HG02885 (cell line): ENCODE measurements at regions not wholly inside any gene's neighbourhood (a gene's known extent, or its start where the extent isn't known, plus 50 kb on each side); places are given as distances from the start of the nearest gene placed in this dataset.

ENCODE experiments used
- ATAC-seq: cut with Tn5 transposase; IDR thresholded peaks from one replicate; pipeline ENCODE4 v1.9.1; 2021; ENCODE audit warnings: mild to moderate bottlenecking; ENCODE audit not compliant: unreplicated experiment, poor library complexity

DNA sequence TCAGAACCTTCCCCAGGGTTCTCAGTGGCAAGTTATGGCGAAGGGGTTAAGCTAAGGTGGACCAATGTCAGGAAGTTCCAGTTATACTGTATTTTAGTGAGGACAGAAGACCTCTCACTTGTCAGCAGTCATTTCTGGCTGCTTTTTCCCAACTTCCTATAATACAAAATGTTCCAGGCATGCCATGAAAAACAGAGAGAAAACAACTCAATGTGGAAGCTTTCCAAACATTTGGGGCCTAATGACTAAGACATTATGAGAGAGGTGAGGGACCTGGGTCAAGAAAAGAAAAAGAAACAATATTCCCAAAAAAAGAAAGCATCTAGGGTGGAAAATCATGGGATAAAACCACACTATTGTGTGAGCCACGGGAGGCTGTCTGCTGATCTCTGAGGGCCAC, 99.9 kb upstream of the MAP3K4 start:
- no peak for ATAC-seq

GRCh38 chr6:160895562-160895961, 96.0 kb upstream of the MAP3K4 start:
- ATAC-seq, result no peak

GRCh38 chr6:160899671-160900430, 91.7 kb upstream of the MAP3K4 start:
- no peak for ATAC-seq

- no peak for ATAC-seq
Measured at GRCh38 chr6:160911949-160912348, 79.6 kb upstream of the MAP3K4 start.

- ATAC-seq, result no peak
Measured at GRCh38 chr6:160912411-160912810, 79.2 kb upstream of the MAP3K4 start.

- ATAC-seq, result no peak
Measured at GRCh38 chr6:160917572-160917971, 74.0 kb upstream of the MAP3K4 start.

GRCh38 chr6:160919723-160920440, 71.7 kb upstream of the MAP3K4 start:
- ATAC-seq, result no peak

DNA sequence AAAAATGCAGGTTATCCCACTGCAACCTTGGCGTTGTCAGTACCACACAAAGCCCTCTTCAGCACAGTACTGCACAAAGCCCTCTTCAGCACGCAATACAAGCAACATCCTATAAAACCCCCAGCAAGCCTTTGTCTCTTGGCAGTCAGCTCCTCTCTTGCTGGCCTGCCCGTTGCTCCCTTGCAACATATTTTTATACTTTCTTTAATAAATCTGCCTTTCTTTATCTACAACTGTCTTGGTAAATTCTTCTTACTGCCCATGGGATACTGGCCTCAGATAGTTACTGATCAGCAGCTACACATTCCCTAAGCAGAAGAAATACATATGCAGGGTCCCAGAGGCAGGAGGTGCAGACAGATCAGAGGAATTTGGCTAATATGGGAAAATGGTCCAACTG, 70.5 kb upstream of the MAP3K4 start:
- ATAC-seq, result no peak

DNA sequence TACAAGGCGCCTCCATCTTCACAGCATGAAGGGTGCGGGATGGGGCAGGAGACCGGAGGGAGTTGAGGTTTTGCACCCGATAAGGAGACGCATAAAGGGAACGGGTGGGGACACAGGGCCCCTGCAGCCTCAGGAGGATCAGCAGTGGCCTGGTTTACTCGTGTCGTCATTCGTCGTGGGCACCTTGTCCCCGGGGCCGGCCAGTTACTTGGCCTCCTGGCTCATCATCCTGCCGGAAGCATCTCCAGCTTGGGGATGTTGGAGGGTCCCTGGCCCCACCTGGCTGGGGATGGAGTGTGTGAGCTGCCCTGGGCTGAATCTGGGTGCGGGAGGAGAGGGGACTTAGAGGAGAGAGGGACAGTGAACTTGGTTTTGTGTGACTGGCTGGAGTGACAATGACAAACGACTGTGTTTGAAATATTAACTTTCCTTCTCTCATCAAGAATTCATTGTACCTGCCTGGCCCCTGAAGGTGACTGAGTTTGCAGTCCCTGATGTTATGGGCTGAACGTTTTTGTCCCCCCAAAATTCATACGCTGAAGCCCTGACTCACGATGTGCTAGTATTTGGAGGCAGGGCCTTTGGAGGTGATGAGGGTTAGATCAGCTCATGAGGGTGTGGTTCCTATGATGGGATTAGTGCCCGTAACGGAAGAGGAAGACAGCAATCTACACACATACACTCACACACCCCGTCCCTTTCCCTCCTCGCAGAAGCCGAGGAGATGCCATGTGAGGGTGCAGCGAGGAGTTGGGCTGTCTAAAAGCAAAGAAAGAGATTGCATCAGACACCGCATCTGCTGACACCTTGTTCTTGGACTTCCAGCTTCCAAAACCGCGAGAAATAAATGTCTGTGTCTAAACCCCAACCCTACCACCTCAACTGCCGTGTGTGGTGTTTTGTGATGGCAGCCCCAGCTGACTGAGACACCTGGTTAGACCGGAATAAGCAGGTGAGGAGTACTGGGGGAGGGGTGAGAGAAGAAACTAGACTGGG, 65.0 kb upstream of the MAP3K4 start:
- no peak for ATAC-seq

- ATAC-seq, result no peak
Measured at GRCh38 chr6:160927416-160927815, 64.2 kb upstream of the MAP3K4 start.

DNA sequence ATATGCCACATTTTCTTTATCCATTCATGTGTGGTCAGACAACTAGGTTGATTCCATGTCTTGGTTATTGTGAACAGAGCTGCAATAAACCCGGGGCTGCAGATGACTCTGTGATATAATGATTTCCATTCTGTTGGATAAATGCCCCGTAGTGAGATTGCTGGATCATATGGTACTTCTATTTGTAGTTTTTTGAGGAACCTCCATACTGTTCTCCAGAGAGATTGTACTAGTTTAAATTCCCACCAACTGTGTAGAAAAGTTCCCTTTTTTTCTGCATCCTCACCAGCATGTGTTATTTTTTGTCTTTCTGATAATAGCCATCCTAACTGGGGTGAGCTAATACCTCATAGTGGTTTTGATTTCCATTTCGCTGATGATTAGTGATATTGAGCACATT, 62.2 kb upstream of the MAP3K4 start:
- no peak for ATAC-seq

DNA sequence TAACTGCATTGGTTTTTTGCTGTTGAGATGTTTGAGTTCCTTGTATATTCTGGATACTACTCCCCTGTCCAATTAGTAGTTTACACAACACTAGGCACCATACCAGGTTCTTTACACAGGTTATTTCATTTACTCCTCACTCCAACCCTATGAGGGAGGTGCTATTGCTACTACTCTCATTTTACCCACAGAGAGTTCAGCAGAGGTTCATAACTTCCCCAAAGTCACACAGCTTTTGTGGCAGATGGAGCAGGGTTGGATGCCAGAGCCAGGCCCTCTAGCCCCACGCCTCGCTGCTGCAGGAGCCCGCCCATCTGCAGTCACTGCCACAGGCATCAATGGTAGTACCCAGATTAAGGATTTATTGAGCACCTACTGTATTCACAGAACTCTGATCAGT, 61.7 kb upstream of the MAP3K4 start:
- no peak for ATAC-seq

DNA sequence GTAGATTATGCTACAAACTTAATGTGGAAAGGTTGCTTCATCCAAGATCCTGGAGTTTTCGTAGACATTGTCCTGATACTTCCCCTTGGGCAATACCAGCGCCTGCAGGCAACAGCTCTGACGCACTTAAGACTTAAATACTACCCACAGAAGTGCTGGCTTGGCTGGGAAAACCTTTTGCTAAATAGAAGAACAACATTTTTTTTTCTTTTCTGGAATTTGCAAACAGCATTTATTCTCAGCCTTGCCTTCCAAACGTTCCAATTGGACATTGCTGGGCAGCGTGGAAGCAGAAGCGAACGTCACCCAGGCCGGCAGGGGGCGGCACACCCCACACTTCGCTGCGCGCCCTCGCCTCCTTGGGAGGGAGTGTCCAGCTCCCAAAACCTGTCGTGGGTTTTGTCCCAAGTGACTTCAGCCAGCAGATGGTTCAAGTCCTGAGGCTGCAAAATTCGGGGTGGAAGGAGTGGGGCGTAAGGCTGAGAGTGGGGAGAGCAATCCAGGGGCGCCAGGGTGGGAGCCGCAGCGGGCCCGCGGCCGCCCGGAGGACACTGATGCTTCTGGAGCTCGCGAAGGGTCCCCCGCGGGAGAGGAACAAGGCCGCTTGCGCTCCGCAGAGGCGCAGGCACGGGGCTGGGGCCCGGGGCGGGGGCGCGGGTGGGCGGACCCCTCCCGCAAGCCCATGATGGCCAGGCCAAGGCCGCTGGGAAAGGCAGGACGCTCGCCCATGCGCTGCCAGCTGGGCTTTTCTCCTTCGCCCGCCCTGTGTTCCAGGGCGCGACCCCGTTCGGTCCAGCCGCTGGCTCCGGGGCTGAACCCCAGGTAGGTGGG, 60.8 kb upstream of the MAP3K4 start:
- peak; percentile 76 for ATAC-seq

- no peak for ATAC-seq
Measured at GRCh38 chr6:160931378-160932310, 59.9 kb upstream of the MAP3K4 start.

DNA sequence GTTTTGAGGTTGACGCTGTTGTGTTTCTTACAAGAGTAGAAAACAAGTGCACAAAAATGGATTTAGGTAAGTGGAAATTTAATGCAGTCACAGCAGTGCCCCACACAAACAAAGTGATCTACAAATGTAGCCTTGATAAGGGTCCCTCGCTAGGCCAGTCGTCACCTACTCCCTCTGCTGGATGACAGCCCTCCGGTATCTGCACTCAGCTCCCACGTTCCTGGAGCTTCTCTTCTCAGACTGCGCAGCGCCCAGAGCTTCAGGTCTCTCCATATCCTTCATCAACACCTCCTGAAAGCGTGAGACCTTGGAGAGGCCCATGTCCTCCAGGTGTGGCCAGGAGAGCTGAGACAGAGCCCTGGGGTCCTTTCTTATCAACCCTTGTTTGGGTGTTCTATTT, 58.3 kb upstream of the MAP3K4 start:
- ATAC-seq, result no peak

- no peak for ATAC-seq
Measured at GRCh38 chr6:160934157-160934556, 57.4 kb upstream of the MAP3K4 start.

DNA sequence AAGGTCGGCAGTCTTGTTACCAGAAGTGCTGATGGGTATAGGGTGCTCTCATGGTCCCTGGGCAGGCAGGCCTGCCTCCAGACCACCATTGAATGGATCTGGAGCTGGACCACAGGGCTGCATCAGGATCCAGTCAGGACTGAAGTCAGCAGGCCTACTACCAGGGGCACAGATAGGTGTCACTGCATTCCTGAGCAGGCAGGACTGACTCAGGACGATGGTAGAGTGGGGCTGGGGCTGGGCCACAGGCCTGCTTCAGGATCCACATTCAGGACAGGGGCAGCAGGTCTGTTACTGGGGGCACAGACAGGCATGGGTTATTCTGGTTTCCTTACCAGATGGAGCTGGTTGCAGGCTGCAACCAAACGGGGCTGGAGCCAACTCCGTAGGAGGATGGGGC, 51.4 kb upstream of the MAP3K4 start:
- ATAC-seq, result no peak
